WTC11 (cell line): ENCODE measurements at regions not wholly inside any gene's neighbourhood (a gene's known extent, or its start where the extent isn't known, plus 50 kb on each side); places are given as distances from the start of the nearest gene placed in this dataset.

Source experiments
- ATAC-seq: fragments of 200-7000 bp; cut with Tn5 transposase; 2 replicates; pipeline ENCODE4 v1.10.0; 2021; ENCODE audit warnings: mild to moderate bottlenecking, moderate library complexity
- CTCF ChIA-PET: fragments of 300-600 bp; sonication (Branson Sonifier 250); formaldehyde crosslinking; loops from one replicate; lab custom pipeline; 2021; ENCODE audit warnings: antibody characterized with exemption; lab: Charles Lee
- POLR2A ChIA-PET: fragments of 350-600 bp; sonication (Branson Sonifier 250); formaldehyde crosslinking; loops from one replicate; lab custom pipeline; 2021; ENCODE audit warnings: antibody characterized with exemption; lab: Charles Lee
- DNase-seq: peaks from one replicate; pipeline ENCODE4 v3.0.0; 2021; ENCODE audit warnings: low spot score
- H3K27ac Mint-ChIP-seq: 2 replicates; pipeline ENCODE4 v1.8.0; 2021; ENCODE audit warnings: mixed read lengths
- H3K27me3 Mint-ChIP-seq: 2 replicates; pipeline ENCODE4 v1.8.0; 2021; ENCODE audit warnings: low read depth, mild to moderate bottlenecking, moderate library complexity, mixed read lengths
- H3K36me3 Mint-ChIP-seq: 2 replicates; pipeline ENCODE4 v1.8.0; 2021; ENCODE audit warnings: mixed read lengths
- H3K4me1 Mint-ChIP-seq: 2 replicates; pipeline ENCODE4 v1.8.0; 2022; ENCODE audit warnings: mixed read lengths
- H3K4me3 Mint-ChIP-seq: 2 replicates; pipeline ENCODE4 v1.8.0; 2021; ENCODE audit warnings: mild to moderate bottlenecking, moderate library complexity, mixed read lengths
- H3K9me3 Mint-ChIP-seq: 2 replicates; pipeline ENCODE4 v1.8.0; 2021; ENCODE audit warnings: mixed read lengths
- ATF3 ChIP-seq: sonication (generic); formaldehyde crosslinking; conservative IDR thresholded peaks from 2 replicates; pipeline ENCODE4 v1.8.1; 2022; ENCODE audit warnings: mild to moderate bottlenecking, missing genetic modification reagents
- CBFB ChIP-seq: sonication (generic); formaldehyde crosslinking; IDR thresholded peaks from 2 replicates; pipeline ENCODE4 v1.8.1; 2022; ENCODE audit warnings: mild to moderate bottlenecking, low read depth, missing genetic modification reagents
- E2F1 ChIP-seq: sonication (generic); formaldehyde crosslinking; IDR thresholded peaks from 2 replicates; pipeline ENCODE4 v1.8.0; 2022; ENCODE audit warnings: mild to moderate bottlenecking, missing genetic modification reagents
- E2F4 ChIP-seq: sonication (generic); formaldehyde crosslinking; IDR thresholded peaks from 2 replicates; pipeline ENCODE4 v1.8.1; 2022; ENCODE audit warnings: low read depth, mild to moderate bottlenecking, moderate library complexity, missing genetic modification reagents, borderline replicate concordance
- E2F5 ChIP-seq: sonication (generic); formaldehyde crosslinking; IDR thresholded peaks from 2 replicates; pipeline ENCODE4 v1.8.1; 2022; ENCODE audit warnings: mild to moderate bottlenecking, moderate library complexity, missing genetic modification reagents
- EMX1 ChIP-seq: fragments of 250-450 bp; sonication (Bioruptor Pico); IDR thresholded peaks from 2 replicates; pipeline ENCODE4 v1.8.0; 2021; ENCODE audit warnings: mild to moderate bottlenecking
- ETV6 ChIP-seq: sonication (generic); formaldehyde crosslinking; IDR thresholded peaks from 2 replicates; pipeline ENCODE4 v1.8.1; 2022; ENCODE audit warnings: mild to moderate bottlenecking, missing genetic modification reagents
- GRHL2 ChIP-seq: fragments of 250-450 bp; sonication (Bioruptor Pico); IDR thresholded peaks from 2 replicates; pipeline ENCODE4 v1.8.0; 2022; ENCODE audit warnings: mild to moderate bottlenecking, moderate library complexity; ENCODE audit not compliant: insufficient replicate concordance, severe bottlenecking
- HMGA2 ChIP-seq: fragments of 250-450 bp; sonication (Bioruptor Pico); IDR thresholded peaks from 2 replicates; pipeline ENCODE4 v1.4.0; 2021; ENCODE audit warnings: mild to moderate bottlenecking, moderate library complexity
- IRF1 ChIP-seq: sonication (generic); formaldehyde crosslinking; IDR thresholded peaks from 2 replicates; pipeline ENCODE4 v1.8.0; 2023; ENCODE audit warnings: missing genetic modification reagents
- KAT7 ChIP-seq: sonication (generic); formaldehyde crosslinking; IDR thresholded peaks from 2 replicates; pipeline ENCODE4 v1.8.1; 2023; ENCODE audit warnings: missing genetic modification reagents, mild to moderate bottlenecking, borderline replicate concordance
- MAX ChIP-seq: sonication (generic); formaldehyde crosslinking; IDR thresholded peaks from 2 replicates; pipeline ENCODE4 v1.8.0; 2022; ENCODE audit warnings: mild to moderate bottlenecking, missing genetic modification reagents
- MXD4 ChIP-seq: fragments of 250-450 bp; sonication (Bioruptor Pico); IDR thresholded peaks from 2 replicates; pipeline ENCODE4 v1.8.0; 2021; ENCODE audit warnings: mild to moderate bottlenecking, moderate library complexity, borderline replicate concordance
- NR1H2 ChIP-seq: sonication (generic); formaldehyde crosslinking; IDR thresholded peaks from 2 replicates; pipeline ENCODE4 v1.9.0; 2021; ENCODE audit warnings: mild to moderate bottlenecking, moderate library complexity, missing genetic modification reagents
- PREB ChIP-seq: sonication (generic); formaldehyde crosslinking; IDR thresholded peaks from 2 replicates; pipeline ENCODE4 v1.8.1; 2022; ENCODE audit warnings: mild to moderate bottlenecking, missing genetic modification reagents, moderate library complexity, borderline replicate concordance
- PRRX2 ChIP-seq: fragments of 250-450 bp; sonication (Bioruptor Pico); IDR thresholded peaks from 2 replicates; pipeline ENCODE4 v1.8.0; 2021; ENCODE audit warnings: mild to moderate bottlenecking
- TCF7 ChIP-seq: sonication (generic); formaldehyde crosslinking; IDR thresholded peaks from 2 replicates; pipeline ENCODE4 v1.8.0; 2022; ENCODE audit warnings: mild to moderate bottlenecking, low read depth, missing genetic modification reagents, moderate library complexity
- TEAD1 ChIP-seq: sonication (generic); formaldehyde crosslinking; IDR thresholded peaks from 2 replicates; pipeline ENCODE4 v1.8.0; 2022; ENCODE audit warnings: mild to moderate bottlenecking, missing genetic modification reagents
- USF1 ChIP-seq: sonication (generic); formaldehyde crosslinking; IDR thresholded peaks from 2 replicates; pipeline ENCODE4 v1.8.0; 2022; ENCODE audit warnings: mild to moderate bottlenecking, missing genetic modification reagents
- ZBTB21 ChIP-seq: sonication (generic); formaldehyde crosslinking; IDR thresholded peaks from 2 replicates; pipeline ENCODE4 v1.8.1; 2023; ENCODE audit warnings: mild to moderate bottlenecking, missing genetic modification reagents, borderline replicate concordance
- ZNF138 ChIP-seq: sonication (generic); formaldehyde crosslinking; conservative IDR thresholded peaks from 2 replicates; pipeline ENCODE4 v1.8.1; 2022; ENCODE audit warnings: mild to moderate bottlenecking, moderate library complexity, missing genetic modification reagents
- ZNF423 ChIP-seq: fragments of 250-450 bp; sonication (Bioruptor Pico); IDR thresholded peaks from 2 replicates; pipeline ENCODE4 v2.1.2; 2022; ENCODE audit warnings: mild to moderate bottlenecking, moderate library complexity

- no peak for TF ChIP-seq MAX
- TF ChIP-seq HMGA2 (CRISPR knock-in tag) = no peak
- TF ChIP-seq, all 79 proteins: peak for 0
Observed at GRCh38 chr5:103366918-103367549, 108.5 kb downstream of the MACIR start (continued).

GRCh38 chr5:103364074-103364473 is 105.5 kb downstream of the MACIR start:
- CTCF ChIA-PET = no interaction called here
- POLR2A ChIA-PET = no interaction called here
- H3K4me1 Mint-ChIP-seq = peaks cover 2% of the 10 kb centered on the region

GRCh38 chr5:103362211-103362610 is 103.6 kb downstream of the MACIR start:
- H3K9me3 Mint-ChIP-seq = no peaks in the 10 kb centered on the region; the same call in 1 of the 2 replicates
- ChIA-PET POLR2A (no interaction called here), CTCF (interaction anchor here (2.0 kb wide), 1 partner anchor 13 kb away, joined by 4 read pairs; no protein-coding TSS in a partner anchor)
- no peak for DNase-seq
- TF ChIP-seq ZBTB21 (CRISPR knock-in tag) (no peak), PREB (CRISPR knock-in tag) (no peak), ATF3 (CRISPR knock-in tag) (no peak), KAT7 (CRISPR knock-in tag) (no peak), TCF7 (no peak), MXD4 (CRISPR knock-in tag) (no peak), ZNF423 (CRISPR knock-in tag) (no peak), NR1H2 (CRISPR knock-in tag) (no peak), PRRX2 (no peak), CBFB (CRISPR knock-in tag) (no peak)
- TF ChIP-seq, all 79 proteins: peak for 0
- H3K4me1 Mint-ChIP-seq = no peaks in the 10 kb centered on the region
- ATAC-seq = no peak
- H3K4me3 Mint-ChIP-seq = no peak overlapping the region
- no peaks in the 10 kb centered on the region for H3K36me3 Mint-ChIP-seq
- no peak overlapping the region for H3K27ac Mint-ChIP-seq
- no peaks in the 10 kb centered on the region for H3K27me3 Mint-ChIP-seq

More at GRCh38 chr5:103364074-103364473, 105.5 kb downstream of the MACIR start:
- Mint-ChIP-seq H3K4me3 (no peak overlapping the region), H3K9me3 (no peaks in the 10 kb centered on the region; the same call in 1 of the 2 replicates), H3K36me3 (no peaks in the 10 kb centered on the region), H3K27me3 (no peaks in the 10 kb centered on the region), H3K27ac (no peak overlapping the region)
- no peak for TF ChIP-seq ZNF423 (CRISPR knock-in tag)
- no peak for TF ChIP-seq ETV6 (CRISPR knock-in tag)
- TF ChIP-seq E2F1 (CRISPR knock-in tag) = no peak
- no peak for TF ChIP-seq E2F4 (CRISPR knock-in tag)
- no peak for TF ChIP-seq E2F5 (CRISPR knock-in tag)
- TF ChIP-seq GRHL2 (CRISPR knock-in tag) = no peak
- no peak for TF ChIP-seq USF1 (CRISPR knock-in tag)
- no peak for TF ChIP-seq EMX1 (CRISPR knock-in tag)
- TF ChIP-seq ZNF138 (CRISPR knock-in tag) = no peak
- no peak for TF ChIP-seq TEAD1 (CRISPR knock-in tag)
- TF ChIP-seq IRF1 (CRISPR knock-in tag) = no peak
- no peak for ATAC-seq
- DNase-seq = no peak
